ENCODE measurements at regions not wholly inside any gene's neighbourhood (a gene's known extent, or its start where the extent isn't known, plus 50 kb on each side); places are given as distances from the start of the nearest gene placed in this dataset.
A peak's percentile ranks its signal among the peaks of the same experiment; 100 is the strongest.

DNA sequence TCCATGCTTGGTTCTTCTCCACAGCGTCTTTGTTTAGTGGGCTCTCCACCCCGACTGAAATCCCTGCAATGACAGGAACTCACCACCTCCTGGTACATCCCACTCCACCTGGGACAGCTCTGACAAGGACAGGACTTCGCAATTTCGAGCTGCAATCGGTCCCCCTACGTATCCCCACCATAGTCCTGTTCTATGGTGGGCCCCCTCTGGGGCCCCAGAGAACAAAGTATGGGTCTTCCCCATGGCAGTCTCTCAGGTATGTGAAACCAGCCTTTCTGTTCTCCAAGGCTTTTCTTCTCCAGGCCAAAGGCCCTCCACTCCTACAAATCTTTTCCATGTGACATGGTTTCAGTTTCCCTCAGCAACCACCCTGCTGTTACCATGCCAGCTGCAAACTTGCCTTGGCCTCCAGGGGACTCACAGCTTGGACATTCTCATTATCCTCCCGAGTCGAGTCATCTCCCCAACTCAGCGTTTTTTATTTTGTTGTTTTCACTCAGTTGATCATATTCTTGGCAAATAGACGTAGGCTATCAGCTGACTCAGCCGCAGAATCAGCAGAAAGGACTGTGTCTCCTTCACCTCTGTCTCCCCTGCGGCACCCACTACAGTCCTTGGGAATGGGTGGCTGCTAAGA is 233.3 kb downstream of the OPA1 start:
- H3K27ac ChIP-seq (ENCODE audit: low read depth, low read length), result no peak overlapping the region
- CTCF ChIA-PET (ENCODE audit: partially characterized antibody), result interaction anchor here (0.8 to 2.0 kb wide), 4 partner anchors 9 to 46 kb away, joined by 3 to 9 read pairs (median 3); no protein-coding TSS in a partner anchor
- H3K23me2 ChIP-seq (ENCODE audit: low read depth, low read length), result no peaks in the 10 kb centered on the region
- peak overlapping the region; percentile 40; the same call in 1 of the 2 replicates for H3K18ac ChIP-seq (ENCODE audit: extremely low read depth, low read length)
- H3K79me1 ChIP-seq (ENCODE audit: low read depth, low read length), result no peaks in the 10 kb centered on the region
- no peak overlapping the region for H4K8ac ChIP-seq (ENCODE audit: extremely low read depth, insufficient read depth, low read length)
- no peak overlapping the region for H2AFZ ChIP-seq (ENCODE audit: low read length)
- H3K4ac ChIP-seq (replicated peaks; ENCODE audit: insufficient read length, low read depth, low read length), result no peak overlapping the region
- no peak overlapping the region for H2BK5ac ChIP-seq (ENCODE audit: low read depth, low read length)
- peaks cover 0 to 5% (median 0%) of the 10 kb centered on the region in 4 experiments; a peak in 2 of 7 replicates for H3K27me3 ChIP-seq (replicated peaks in 1 of 4; ENCODE audit: control insufficient read depth in 3 of 4, extremely low read depth in 1 of 4, insufficient read depth in 3 of 4, low read length in 3 of 4)
- H3K9me3 ChIP-seq (ENCODE audit: insufficient read depth in 2 of 2, low read depth in 1 of 2, low read length in 1 of 2), result no peaks in the 10 kb centered on the region
- no peaks in the 10 kb centered on the region for H4K20me1 ChIP-seq (replicated peaks in 1 of 2; ENCODE audit: control insufficient read depth in 1 of 2, insufficient read depth in 2 of 2, low read length in 2 of 2)
- DNase-seq (ENCODE audit: low read depth in 1 of 2, low spot score in 2 of 2) (no peak), FAIRE-seq (no peak)
- H2BK12ac ChIP-seq (ENCODE audit: low read depth, low read length), result peak overlapping the region; percentile 52; the same call in 1 of the 2 replicates
- H3K4me1 ChIP-seq (replicated peaks in 1 of 4; ENCODE audit: control insufficient read depth in 3 of 4, insufficient read depth in 4 of 4, low read length in 3 of 4), result peaks cover 0 to 14% (median 11%) of the 10 kb centered on the region in 4 experiments; a peak in 3 of 7 replicates
- no peak overlapping the region for H3K14ac ChIP-seq (ENCODE audit: insufficient read length)
- H3K4me3 ChIP-seq (ENCODE audit: extremely low read depth in 1 of 4, insufficient read depth in 2 of 4, low read depth in 3 of 4, low read length in 4 of 4), result no peak overlapping the region
- no peak overlapping the region for H3K9ac ChIP-seq (replicated peaks in 1 of 4; ENCODE audit: extremely low read depth in 1 of 4, low read depth in 3 of 4, low read length in 3 of 4)
- no peak overlapping the region for H4K5ac ChIP-seq (ENCODE audit: insufficient read length, low read depth, low read length)
- H2BK120ac ChIP-seq (replicated peaks; ENCODE audit: low read depth, low read length), result no peak overlapping the region
- POLR2A ChIA-PET (ENCODE audit: partially characterized antibody), result interaction anchor here (1.8 kb wide), 1 partner anchor 13 kb away, joined by 7 read pairs; no protein-coding TSS in a partner anchor
- 88% methylated on average over 12 of the region's 12 CpGs; no CpG with 5 or more reads in 1 of the 2 experiments for WGBS, 2 experiments (ENCODE audit: extremely low coverage in 1 of 2, insufficient coverage in 1 of 2, insufficient read length in 1 of 2, insufficient replicate concordance in 2 of 2, low coverage in 1 of 2, low lambda C conversion rate in 2 of 2, missing lambda C conversion rate in 1 of 2)
- no peak overlapping the region for H4K91ac ChIP-seq (replicated peaks; ENCODE audit: insufficient read length, low read length)
- no peak for TF ChIP-seq ASH2L (IDR thresholded peaks at IDR 0.05; ENCODE audit: low read length)
- peak; percentile 9; the same call in 1 of the 2 replicates for TF ChIP-seq BACH1 (IDR thresholded peaks at IDR 0.05; ENCODE audit: low read length)
- H3K23ac ChIP-seq (ENCODE audit: insufficient read length), result no peak overlapping the region
- H3K36me3 ChIP-seq (ENCODE audit: control insufficient read depth in 2 of 4, insufficient read depth in 4 of 4, low read length in 3 of 4), result no peaks in the 10 kb centered on the region
- H3K56ac ChIP-seq (replicated peaks; ENCODE audit: insufficient read length, low read depth, low read length), result no peak overlapping the region
- H3K4me2 ChIP-seq (ENCODE audit: insufficient read depth in 1 of 2, low read depth in 2 of 2, low read length in 2 of 2), result no peak overlapping the region
- H2BK15ac ChIP-seq (ENCODE audit: low read length), result no peak overlapping the region
- H2BK20ac ChIP-seq (ENCODE audit: low read length), result no peak overlapping the region; the same call in 1 of the 2 replicates
- 0 out of 2 replicates have a peak overlapping the region, but pooled peaks have one; percentile 24 for H2AK5ac ChIP-seq (ENCODE audit: low read depth, low read length)
- no peaks in the 10 kb centered on the region for H3K79me2 ChIP-seq (ENCODE audit: control insufficient read depth in 1 of 2, insufficient read depth in 2 of 2, low read length in 2 of 2)

Measured in H1 (cell line).